AG04449 (cell line): ENCODE measurements at regions not wholly inside any gene's neighbourhood (a gene's known extent, or its start where the extent isn't known, plus 50 kb on each side); places are given as distances from the start of the nearest gene placed in this dataset.

ENCODE experiments used
- CTCF ChIA-PET: fragments of 350-600 bp; formaldehyde crosslinking; extraction: SDS; loops from one replicate; lab custom pipeline; 2021; ENCODE audit warnings: antibody characterized with exemption; lab: Yijun Ruan, JAX
- POLR2A ChIA-PET: fragments of 400-600, 350-600 bp; formaldehyde crosslinking; extraction: SDS; loops from one replicate; lab custom pipeline; 2020; ENCODE audit warnings: antibody characterized with exemption, inconsistent platforms; lab: Yijun Ruan, JAX
- DNase-seq: peaks from one replicate; pipeline ENCODE4 v3.0.0-alpha.2; 2010; ENCODE audit warnings: low read depth, low spot score
- H3K4me3 ChIP-seq: 2 replicates; pipeline ENCODE4 v1.5.1; 2011; ENCODE audit warnings: low read depth, mild to moderate bottlenecking, control low read depth, low read length
- TF ChIP-seq, protein P1 (sequence below): IDR thresholded peaks from one replicate; pipeline ENCODE4 v1.5.1; 2011; ENCODE audit warnings: mild to moderate bottlenecking, moderate library complexity, low read length, control low read depth, inconsistent platforms; ENCODE audit not compliant: insufficient read depth; ENCODE audit errors: missing control alignments

DNA sequence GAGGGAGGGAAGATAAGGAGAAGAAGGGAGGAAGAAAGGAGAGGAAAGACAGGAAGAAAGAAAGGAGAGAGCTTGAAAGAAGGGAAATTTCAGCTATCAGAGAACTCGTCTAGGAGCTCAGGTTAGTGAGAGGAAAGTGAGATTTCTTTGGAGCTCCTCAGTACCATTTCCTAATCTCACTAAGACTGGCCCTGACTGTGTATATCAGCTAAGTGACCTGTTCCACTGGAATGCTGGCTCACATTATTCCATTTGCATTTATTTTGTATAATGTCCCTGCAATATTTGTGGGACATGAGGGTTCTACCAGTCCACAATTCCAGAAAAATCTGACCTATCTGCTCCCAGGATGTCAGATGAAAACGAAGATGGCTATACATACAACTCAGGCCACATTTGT is 114.7 kb upstream of the CELF2 start:
- TF ChIP-seq, protein P1, sequence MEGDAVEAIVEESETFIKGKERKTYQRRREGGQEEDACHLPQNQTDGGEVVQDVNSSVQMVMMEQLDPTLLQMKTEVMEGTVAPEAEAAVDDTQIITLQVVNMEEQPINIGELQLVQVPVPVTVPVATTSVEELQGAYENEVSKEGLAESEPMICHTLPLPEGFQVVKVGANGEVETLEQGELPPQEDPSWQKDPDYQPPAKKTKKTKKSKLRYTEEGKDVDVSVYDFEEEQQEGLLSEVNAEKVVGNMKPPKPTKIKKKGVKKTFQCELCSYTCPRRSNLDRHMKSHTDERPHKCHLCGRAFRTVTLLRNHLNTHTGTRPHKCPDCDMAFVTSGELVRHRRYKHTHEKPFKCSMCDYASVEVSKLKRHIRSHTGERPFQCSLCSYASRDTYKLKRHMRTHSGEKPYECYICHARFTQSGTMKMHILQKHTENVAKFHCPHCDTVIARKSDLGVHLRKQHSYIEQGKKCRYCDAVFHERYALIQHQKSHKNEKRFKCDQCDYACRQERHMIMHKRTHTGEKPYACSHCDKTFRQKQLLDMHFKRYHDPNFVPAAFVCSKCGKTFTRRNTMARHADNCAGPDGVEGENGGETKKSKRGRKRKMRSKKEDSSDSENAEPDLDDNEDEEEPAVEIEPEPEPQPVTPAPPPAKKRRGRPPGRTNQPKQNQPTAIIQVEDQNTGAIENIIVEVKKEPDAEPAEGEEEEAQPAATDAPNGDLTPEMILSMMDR: no peak
- DNase-seq: no peak
- ChIA-PET POLR2A (no interaction called here), CTCF (no interaction called here)
- H3K4me3 ChIP-seq: no peak overlapping the region

DNA sequence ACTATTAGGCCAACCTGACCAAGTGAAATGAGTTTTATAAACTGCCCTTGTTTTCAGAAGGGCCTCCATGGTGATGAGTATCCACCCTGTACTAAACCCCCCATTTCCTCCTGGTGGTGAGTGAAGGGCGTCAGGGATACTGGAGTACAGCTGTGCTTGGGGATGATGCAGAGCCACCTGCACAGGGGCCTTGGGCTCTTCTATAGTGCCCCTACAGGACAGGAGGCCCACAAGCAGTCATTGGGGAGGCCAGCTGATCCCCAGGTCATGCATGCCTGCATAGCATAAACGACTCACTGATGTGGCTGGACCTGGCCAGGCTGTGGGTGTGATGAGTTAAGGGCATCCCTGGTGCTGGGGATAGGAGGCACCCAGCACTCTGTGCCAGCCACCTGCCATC is 114.1 kb upstream of the CELF2 start:
- CTCF ChIA-PET: no interaction called here

DNA sequence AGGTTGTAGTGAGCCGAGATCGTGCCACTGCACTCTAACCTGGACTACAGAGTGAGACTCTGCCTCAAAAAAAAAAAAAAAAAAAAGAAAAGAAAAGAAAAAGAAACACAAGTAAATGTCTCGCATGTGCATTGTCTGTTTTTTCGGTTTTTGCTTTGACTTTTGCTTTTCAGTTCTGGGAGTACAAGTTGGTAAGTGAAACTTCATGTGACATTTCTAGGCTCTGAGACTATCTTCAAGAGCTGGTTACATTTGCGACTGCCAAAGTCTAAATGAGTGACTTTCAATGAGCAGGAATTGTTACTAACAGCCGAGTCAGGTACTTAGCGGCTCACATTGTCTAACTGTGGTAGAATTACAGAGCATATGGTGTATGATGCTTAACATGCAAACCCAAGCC is 107.0 kb upstream of the CELF2 start:
- CTCF ChIA-PET: interaction anchor here (1.6 kb wide), 1 partner anchor 19 kb away, joined by 3 read pairs; no protein-coding TSS in a partner anchor
- POLR2A ChIA-PET: no interaction called here
- H3K4me3 ChIP-seq: no peak overlapping the region
- no peak for DNase-seq
- TF ChIP-seq, protein P1: no peak

More for the DNA sequence above, 114.1 kb upstream of the CELF2 start:
- DNase-seq: no peak
- TF ChIP-seq, protein P1: no peak
- POLR2A ChIA-PET: no interaction called here
- H3K4me3 ChIP-seq: no peak overlapping the region

GRCh38 chr10:10911035-10911434 is 106.6 kb upstream of the CELF2 start:
- ChIA-PET POLR2A (no interaction called here), CTCF (interaction anchor here (1.6 kb wide), 1 partner anchor 19 kb away, joined by 3 read pairs; no protein-coding TSS in a partner anchor)
- H3K4me3 ChIP-seq: peak overlapping the region; percentile 46
- TF ChIP-seq, protein P1: no peak
- DNase-seq: no peak

DNA sequence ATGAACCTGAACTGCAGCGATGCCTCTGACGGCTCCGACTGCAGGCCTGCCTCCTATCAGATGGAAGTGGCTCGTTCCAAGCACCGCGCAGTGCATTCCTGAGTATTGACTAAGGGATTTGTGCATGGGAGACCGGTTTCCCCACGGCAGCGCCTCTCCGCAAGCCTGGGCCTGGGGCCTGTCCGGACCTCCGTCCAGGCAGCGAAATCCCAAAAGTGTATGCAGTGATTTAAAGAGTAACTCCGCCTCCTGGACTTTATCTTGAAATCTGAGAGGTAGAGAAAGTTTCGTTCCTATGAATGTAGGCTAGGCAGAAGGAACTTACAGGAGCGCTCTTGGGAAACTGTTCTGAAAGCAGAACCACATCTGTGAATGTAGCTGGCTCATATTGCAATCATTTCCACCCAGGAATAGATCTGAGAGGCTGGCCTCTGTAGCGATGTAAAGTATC is 106.2 kb upstream of the CELF2 start:
- H3K4me3 ChIP-seq: peak overlapping the region; percentile 46
- DNase-seq: peak; percentile 69
- ChIA-PET CTCF (interaction anchor here (1.6 kb wide), 1 partner anchor 20 kb away, joined by 3 read pairs; no protein-coding TSS in a partner anchor), POLR2A (no interaction called here)
- TF ChIP-seq, protein P1: no peak

DNA sequence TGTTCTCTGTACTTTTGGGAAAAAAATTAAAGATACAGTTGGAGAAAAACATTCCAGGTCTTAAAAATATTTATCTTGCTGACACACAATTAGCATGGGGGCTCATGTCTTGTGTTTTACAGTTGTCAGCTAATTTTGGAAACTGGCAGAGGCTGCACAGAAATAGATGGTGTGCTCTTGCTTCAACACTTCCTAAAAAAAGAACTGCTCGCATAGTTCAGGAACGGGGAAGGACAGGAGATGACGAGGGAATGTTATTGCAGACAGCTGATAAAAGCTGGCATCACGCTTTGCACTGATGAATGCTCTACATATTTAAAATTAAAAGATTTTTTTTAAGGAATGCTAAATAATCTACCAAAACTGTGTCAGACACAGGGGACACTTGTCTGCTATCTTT is 103.5 kb upstream of the CELF2 start:
- POLR2A ChIA-PET: no interaction called here
- DNase-seq: no peak
- H3K4me3 ChIP-seq: no peak overlapping the region
- TF ChIP-seq, protein P1: no peak
- CTCF ChIA-PET: no interaction called here
